ENCODE measurements at regions not wholly inside any gene's neighbourhood (a gene's known extent, or its start where the extent isn't known, plus 50 kb on each side); places are given as distances from the start of the nearest gene placed in this dataset.

DNA sequence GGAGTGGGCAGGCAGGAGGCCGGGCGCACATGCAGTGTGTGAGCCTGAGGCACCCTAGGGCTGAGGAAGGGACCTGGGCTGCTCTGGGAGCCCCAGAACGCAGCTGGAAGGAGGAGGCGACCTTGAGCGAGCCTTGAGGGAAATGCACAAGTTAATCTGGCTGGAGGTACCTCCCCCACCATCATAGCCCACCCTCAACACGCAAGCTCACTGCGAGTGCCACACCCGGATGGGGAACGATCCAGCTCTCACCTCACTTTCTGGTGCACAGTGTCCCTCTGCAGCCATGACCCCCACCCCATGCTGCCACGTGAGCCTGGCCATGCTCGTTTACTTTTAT, 162.4 kb upstream of the PPP2R2D start:
- Histone ChIP-seq H3K27me3 (replicated peaks; ENCODE audit: insufficient read depth) (no peaks in the 10 kb centered on the region), H3K9me3 (no peaks in the 10 kb centered on the region), H3K27ac (no peak overlapping the region), H3K4me3 (no peak overlapping the region), H3K4me1 (replicated peaks) (no peaks in the 10 kb centered on the region), H3K36me3 (no peaks in the 10 kb centered on the region)
- no peak for DNase-seq (ENCODE audit: low spot score)
- 42% methylated on average over 11 of the region's 11 CpGs for WGBS
- intact Hi-C loops (cut with DNase I) = no loop called here
- no peak for TF ChIP-seq CTCF (IDR thresholded peaks at IDR 0.05)
- no peak for TF ChIP-seq POLR2AphosphoS5 (IDR thresholded peaks at IDR 0.05)
- no peak for TF ChIP-seq POLR2A (IDR thresholded peaks at IDR 0.05)

GRCh38 chr10:131739206-131739605, 161.6 kb upstream of the PPP2R2D start:
- Histone ChIP-seq H3K4me3 (no peak overlapping the region), H3K9me3 (no peaks in the 10 kb centered on the region), H3K27me3 (replicated peaks; ENCODE audit: insufficient read depth) (peaks cover 4% of the 10 kb centered on the region), H3K27ac (no peak overlapping the region), H3K4me1 (replicated peaks) (no peaks in the 10 kb centered on the region), H3K36me3 (no peaks in the 10 kb centered on the region)
- TF ChIP-seq POLR2A (IDR thresholded peaks at IDR 0.05) = no peak
- no peak for TF ChIP-seq CTCF (IDR thresholded peaks at IDR 0.05)
- no peak for TF ChIP-seq POLR2AphosphoS5 (IDR thresholded peaks at IDR 0.05)
- 39% methylated on average over 10 of the region's 10 CpGs for WGBS
- DNase-seq (ENCODE audit: low spot score) = no peak
- intact Hi-C loops (cut with DNase I) = no loop called here

DNA sequence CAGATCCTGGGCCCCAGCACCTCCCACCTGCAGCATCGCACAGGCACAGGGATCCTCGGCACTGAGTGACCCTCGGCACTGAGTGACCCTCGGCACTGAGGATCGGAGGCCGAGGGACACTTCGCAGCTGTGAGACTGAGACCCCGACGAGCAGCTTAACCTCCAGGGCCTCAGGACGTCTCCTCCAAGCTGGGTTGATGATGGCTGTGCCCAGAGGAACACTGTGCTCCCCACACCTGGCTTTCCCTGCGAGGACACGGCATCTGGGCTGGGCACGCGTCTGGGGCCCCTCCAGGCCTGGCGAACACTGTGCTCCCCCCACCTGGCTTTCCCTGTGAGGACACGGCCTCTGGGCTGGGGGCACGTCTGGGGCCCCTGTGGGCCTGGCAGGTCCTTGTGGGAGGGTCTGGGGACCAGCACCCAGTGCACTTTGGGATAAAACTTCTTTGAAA, 158.3 kb upstream of the PPP2R2D start:
- peaks cover 4% of the 10 kb centered on the region for H3K27me3 ChIP-seq (replicated peaks; ENCODE audit: insufficient read depth)
- no peak for TF ChIP-seq POLR2A (IDR thresholded peaks at IDR 0.05)
- no peak for TF ChIP-seq CTCF (IDR thresholded peaks at IDR 0.05)
- no peak for TF ChIP-seq POLR2AphosphoS5 (IDR thresholded peaks at IDR 0.05)
- WGBS = 91% methylated on average over 17 of the region's 17 CpGs

GRCh38 chr10:131743190-131744151, 157.3 kb upstream of the PPP2R2D start:
- no peak overlapping the region for H3K4me3 ChIP-seq
- no peak overlapping the region for H3K27ac ChIP-seq
- H3K9me3 ChIP-seq = no peaks in the 10 kb centered on the region
- no peak for DNase-seq (ENCODE audit: low spot score)
- 27% methylated on average over 24 of the region's 24 CpGs for WGBS
- H3K27me3 ChIP-seq (replicated peaks; ENCODE audit: insufficient read depth) = peaks cover 4% of the 10 kb centered on the region
- no peak for TF ChIP-seq POLR2A (IDR thresholded peaks at IDR 0.05)
- TF ChIP-seq CTCF (IDR thresholded peaks at IDR 0.05) = no peak
- no peak for TF ChIP-seq POLR2AphosphoS5 (IDR thresholded peaks at IDR 0.05)
- no peaks in the 10 kb centered on the region for H3K4me1 ChIP-seq (replicated peaks)
- intact Hi-C loops (cut with DNase I) = no loop called here
- H3K36me3 ChIP-seq = no peaks in the 10 kb centered on the region

More for the DNA sequence above, 158.3 kb upstream of the PPP2R2D start:
- intact Hi-C loops (cut with DNase I) = no loop called here
- Histone ChIP-seq H3K36me3 (no peaks in the 10 kb centered on the region), H3K9me3 (no peaks in the 10 kb centered on the region), H3K27ac (no peak overlapping the region), H3K4me3 (no peak overlapping the region), H3K4me1 (replicated peaks) (no peaks in the 10 kb centered on the region)
- DNase-seq (ENCODE audit: low spot score) = no peak

DNA sequence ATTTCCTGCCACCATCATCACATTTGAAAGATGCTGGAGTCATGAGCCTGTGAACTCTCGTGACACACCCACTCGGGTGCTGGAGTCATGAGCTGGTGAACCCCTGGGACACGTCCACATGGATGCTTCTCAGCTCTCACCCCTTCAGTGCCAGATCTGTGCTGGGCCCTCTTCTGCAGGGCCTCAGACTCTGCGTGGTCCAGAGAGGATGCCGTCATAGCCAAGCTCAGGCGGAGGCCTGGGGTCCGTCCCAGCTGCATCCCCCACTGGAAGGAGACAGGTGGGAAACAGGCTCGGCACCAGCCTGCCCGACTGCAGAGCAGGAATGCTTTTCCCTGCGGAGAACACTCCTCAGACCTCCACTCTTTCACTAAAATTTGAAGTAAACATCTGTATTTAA, 156.5 kb upstream of the PPP2R2D start:
- Histone ChIP-seq H3K27ac (no peak overlapping the region), H3K9me3 (no peaks in the 10 kb centered on the region), H3K27me3 (replicated peaks; ENCODE audit: insufficient read depth) (peaks cover 4% of the 10 kb centered on the region), H3K4me3 (no peak overlapping the region), H3K36me3 (no peaks in the 10 kb centered on the region), H3K4me1 (replicated peaks) (no peaks in the 10 kb centered on the region)
- 57% methylated on average over 10 of the region's 10 CpGs for WGBS
- TF ChIP-seq POLR2AphosphoS5 (IDR thresholded peaks at IDR 0.05) = no peak
- TF ChIP-seq CTCF (IDR thresholded peaks at IDR 0.05) = no peak
- TF ChIP-seq POLR2A (IDR thresholded peaks at IDR 0.05) = no peak
- intact Hi-C loops (cut with DNase I) = no loop called here
- no peak for DNase-seq (ENCODE audit: low spot score)
